Coronary artery (tissue), 2 donors: ENCODE measurements at regions not wholly inside any gene's neighbourhood (a gene's known extent, or its start where the extent isn't known, plus 50 kb on each side); places are given as distances from the start of the nearest gene placed in this dataset.

Experiments used
- DNase-seq: peaks from one replicate; pipeline ENCODE4 v3.0.0-alpha.2; 2017; ENCODE audit warnings: low spot score
- H3K27ac ChIP-seq, 2 donors: fragments of 200-600 bp; sonication (generic); one replicate each; pipeline ENCODE4 v1.5.1; 2016 to 2019
- H3K4me3 ChIP-seq: fragments of 200-600 bp; sonication (generic); 2 replicates; pipeline ENCODE4 v1.5.1; 2016; ENCODE audit warnings: mild to moderate bottlenecking, moderate library complexity
- TF ChIP-seq, protein P1 (sequence below): fragments of 200-600 bp; sonication (generic); IDR thresholded peaks from one replicate; pipeline ENCODE4 v1.5.1; 2019; ENCODE audit warnings: antibody characterized with exemption

GRCh38 chr10:29877793-29878491 lies 181.4 kb downstream of the JCAD start:
- TF ChIP-seq, protein P1, sequence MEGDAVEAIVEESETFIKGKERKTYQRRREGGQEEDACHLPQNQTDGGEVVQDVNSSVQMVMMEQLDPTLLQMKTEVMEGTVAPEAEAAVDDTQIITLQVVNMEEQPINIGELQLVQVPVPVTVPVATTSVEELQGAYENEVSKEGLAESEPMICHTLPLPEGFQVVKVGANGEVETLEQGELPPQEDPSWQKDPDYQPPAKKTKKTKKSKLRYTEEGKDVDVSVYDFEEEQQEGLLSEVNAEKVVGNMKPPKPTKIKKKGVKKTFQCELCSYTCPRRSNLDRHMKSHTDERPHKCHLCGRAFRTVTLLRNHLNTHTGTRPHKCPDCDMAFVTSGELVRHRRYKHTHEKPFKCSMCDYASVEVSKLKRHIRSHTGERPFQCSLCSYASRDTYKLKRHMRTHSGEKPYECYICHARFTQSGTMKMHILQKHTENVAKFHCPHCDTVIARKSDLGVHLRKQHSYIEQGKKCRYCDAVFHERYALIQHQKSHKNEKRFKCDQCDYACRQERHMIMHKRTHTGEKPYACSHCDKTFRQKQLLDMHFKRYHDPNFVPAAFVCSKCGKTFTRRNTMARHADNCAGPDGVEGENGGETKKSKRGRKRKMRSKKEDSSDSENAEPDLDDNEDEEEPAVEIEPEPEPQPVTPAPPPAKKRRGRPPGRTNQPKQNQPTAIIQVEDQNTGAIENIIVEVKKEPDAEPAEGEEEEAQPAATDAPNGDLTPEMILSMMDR, result no peak
- Histone ChIP-seq H3K27ac (peak overlapping the region; percentile 86 to 92), H3K4me3 (no peak overlapping the region)
- DNase-seq, result peak; percentile 94

DNA sequence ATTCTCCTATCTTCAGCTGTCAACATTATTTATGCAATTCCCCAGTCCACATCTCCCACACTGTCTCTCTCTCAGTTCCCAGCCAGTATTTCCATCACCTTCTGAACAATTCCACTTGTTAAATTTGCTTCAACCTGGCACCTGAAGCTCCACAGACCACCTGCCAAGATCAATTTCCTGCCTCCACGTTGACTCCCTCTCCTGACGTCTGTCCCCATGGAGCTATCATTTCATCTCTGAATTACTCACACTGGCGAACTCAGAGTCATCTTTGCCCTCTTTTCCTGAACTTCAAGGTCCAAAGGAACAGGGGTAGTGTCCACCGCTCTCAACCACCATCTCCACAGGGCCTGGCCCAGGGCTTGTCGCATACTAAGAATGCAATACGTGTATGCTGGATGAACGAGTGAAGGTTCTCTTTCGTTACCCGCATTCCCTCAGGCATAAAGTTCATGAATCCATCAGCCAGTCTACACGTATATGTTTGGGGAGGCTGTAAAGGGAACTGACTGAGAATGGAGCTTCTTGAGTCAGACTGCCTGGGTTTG lies 183.3 kb downstream of the JCAD start:
- TF ChIP-seq, protein P1, result no peak
- Histone ChIP-seq H3K4me3 (no peak overlapping the region), H3K27ac (peak overlapping the region; percentile 86 to 92)
- DNase-seq, result no peak

DNA sequence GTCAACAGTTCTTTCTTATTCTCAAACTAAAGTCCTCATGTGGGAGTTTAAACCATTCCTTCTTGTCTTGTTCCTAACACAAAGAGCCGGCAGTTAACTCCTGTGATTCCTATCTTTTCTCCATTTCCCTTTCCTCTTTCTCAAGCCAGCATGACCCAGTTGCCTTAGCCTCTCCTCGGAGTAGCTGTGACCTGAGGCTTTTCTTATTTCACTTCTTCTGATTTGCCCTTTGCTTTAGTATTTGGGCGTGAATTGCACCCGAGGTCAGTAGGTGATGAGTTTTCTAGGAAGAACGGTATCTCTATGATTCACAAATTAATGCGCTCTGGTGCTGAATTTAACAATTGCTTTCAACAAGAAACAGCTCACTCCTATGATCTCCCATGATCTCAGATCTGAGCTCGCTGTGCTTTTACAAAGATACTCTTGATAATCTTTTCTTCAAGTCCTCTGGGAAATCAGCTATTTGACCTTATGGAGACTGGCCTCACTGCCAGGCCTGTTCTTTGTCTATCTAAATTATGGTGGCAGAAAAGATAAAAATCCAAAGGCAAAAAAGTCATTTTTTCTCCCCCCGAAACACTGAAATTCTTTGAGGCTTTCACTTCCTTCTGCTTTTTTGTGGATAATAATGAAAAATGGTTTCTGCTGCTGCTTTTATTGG lies 184.6 kb downstream of the JCAD start:
- Histone ChIP-seq H3K27ac (peak overlapping the region; percentile 86 to 92), H3K4me3 (peak overlapping the region; percentile 17)
- no peak for DNase-seq
- TF ChIP-seq, protein P1, result no peak

GRCh38 chr10:29873941-29874484 lies 185.4 kb downstream of the JCAD start:
- DNase-seq, result no peak
- peak overlapping the region; percentile 86 to 92 for H3K27ac ChIP-seq
- H3K4me3 ChIP-seq, result no peak overlapping the region
- TF ChIP-seq, protein P1, result no peak

GRCh38 chr10:29870522-29871044 lies 188.8 kb downstream of the JCAD start:
- no peak for DNase-seq
- TF ChIP-seq, protein P1, result no peak
- peak overlapping the region in 1 of 2 donors; percentile 52 for H3K27ac ChIP-seq
- no peak overlapping the region for H3K4me3 ChIP-seq

- DNase-seq, result no peak
- H3K4me3 ChIP-seq, result no peak overlapping the region
- TF ChIP-seq, protein P1, result no peak
- peak overlapping the region in 1 of 2 donors; percentile 52 for H3K27ac ChIP-seq
Measured at GRCh38 chr10:29869593-29869992, 189.8 kb downstream of the JCAD start.
